Activated T-helper 1 cell treated with anti-CD3 and anti-CD28 coated beads, Interleukin-12 subunit alpha, Interleukin-12 subunit beta, Interleukin-2, Interleukin-4 antibody, amounts not matched to agents 30 ng/mL and 10 ng/mL and 1 ng/mL, durations not matched to agents 14 hours and 24 hours and 36 hours (primary cell): ENCODE measurements at regions not wholly inside any gene's neighbourhood (a gene's known extent, or its start where the extent isn't known, plus 50 kb on each side); places are given as distances from the start of the nearest gene placed in this dataset.
A peak's percentile ranks its signal among the peaks of the same experiment; 100 is the strongest.

Experiments used
- DNase-seq: peaks from one replicate; pipeline ENCODE4 v3.0.0; 2021; ENCODE audit warnings: low spot score
- H3K27ac Mint-ChIP-seq: one replicate; pipeline ENCODE4 v1.8.0; 2021; ENCODE audit warnings: mild to moderate bottlenecking, mixed read lengths
- H3K27me3 Mint-ChIP-seq: one replicate; pipeline ENCODE4 v1.8.0; 2022; ENCODE audit warnings: mild to moderate bottlenecking, moderate library complexity, mixed read lengths; ENCODE audit not compliant: insufficient read depth
- H3K36me3 Mint-ChIP-seq: one replicate; pipeline ENCODE4 v1.8.0; 2021; ENCODE audit warnings: low read depth, mixed read lengths
- H3K4me1 Mint-ChIP-seq: one replicate; pipeline ENCODE4 v1.8.0; 2021; ENCODE audit warnings: low read depth, mixed read lengths
- H3K4me3 Mint-ChIP-seq: one replicate; pipeline ENCODE4 v1.8.0; 2021; ENCODE audit warnings: mild to moderate bottlenecking, moderate library complexity, mixed read lengths
- H3K9me3 Mint-ChIP-seq: one replicate; pipeline ENCODE4 v1.8.0; 2021; ENCODE audit warnings: mixed read lengths
- intact Hi-C: fragments of 100-400 bp; cut with micrococcal nuclease; formaldehyde crosslinking; loops from one replicate; pipeline ENCODE4 v1.15.1; 2024

DNA sequence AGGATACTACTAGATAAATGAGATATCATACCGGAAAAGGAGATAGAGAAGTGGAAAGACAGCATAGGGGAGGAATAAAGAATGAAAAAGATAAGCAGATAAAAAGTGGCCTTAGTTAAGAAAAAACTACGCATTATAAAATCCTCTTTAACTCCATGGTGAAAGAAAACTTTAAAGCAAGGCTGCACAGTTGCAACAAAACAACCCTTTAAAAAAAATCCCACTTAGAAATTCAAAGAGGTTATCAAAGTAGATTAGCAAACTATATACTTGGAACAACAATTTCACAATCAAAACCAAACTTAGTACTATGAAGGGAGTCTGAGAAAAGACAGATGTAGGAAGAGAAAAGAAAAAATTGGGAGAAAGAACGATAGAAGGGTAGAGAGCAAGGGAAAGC, 133.4 kb upstream of the OSR1 start:
- Mint-ChIP-seq H3K9me3 (no peaks in the 10 kb centered on the region), H3K27ac (no peak overlapping the region), H3K27me3 (peaks cover 14% of the 10 kb centered on the region), H3K36me3 (no peaks in the 10 kb centered on the region), H3K4me3 (no peak overlapping the region), H3K4me1 (peaks cover 8% of the 10 kb centered on the region)
- DNase-seq: no peak
- intact Hi-C loops: no loop called here

DNA sequence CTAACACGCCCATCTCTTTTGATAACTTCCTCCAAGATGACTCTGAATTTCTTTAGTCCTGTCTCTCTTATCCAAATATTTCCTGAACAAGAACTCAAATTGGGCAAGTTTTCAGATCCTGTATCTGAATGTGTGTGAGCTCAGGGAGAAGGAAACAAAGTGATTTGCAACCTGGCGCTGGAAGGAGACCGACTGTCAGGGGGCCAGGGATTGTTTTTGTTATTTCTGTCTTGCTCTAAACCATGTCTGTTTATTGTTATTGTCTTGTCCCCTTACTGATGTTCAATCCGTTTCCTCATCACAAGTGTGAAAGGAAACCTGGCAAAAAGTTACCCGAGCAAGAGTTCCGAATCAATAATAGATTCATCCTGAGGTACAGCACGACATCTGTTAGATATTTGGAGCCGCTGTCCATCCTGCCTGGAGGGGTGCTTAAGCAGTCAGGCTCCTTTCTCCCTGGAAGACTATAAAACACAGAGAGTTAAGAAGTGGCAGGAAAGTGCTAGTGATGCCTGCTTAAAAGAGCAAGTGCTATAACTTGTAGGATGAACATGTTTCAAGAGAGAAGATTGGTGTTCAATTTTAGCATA, 132.5 kb upstream of the OSR1 start:
- intact Hi-C loops: no loop called here
- Mint-ChIP-seq H3K4me3 (no peak overlapping the region), H3K36me3 (no peaks in the 10 kb centered on the region), H3K27ac (no peak overlapping the region), H3K27me3 (peaks cover 14% of the 10 kb centered on the region), H3K4me1 (peaks cover 8% of the 10 kb centered on the region), H3K9me3 (no peaks in the 10 kb centered on the region)
- no peak for DNase-seq

DNA sequence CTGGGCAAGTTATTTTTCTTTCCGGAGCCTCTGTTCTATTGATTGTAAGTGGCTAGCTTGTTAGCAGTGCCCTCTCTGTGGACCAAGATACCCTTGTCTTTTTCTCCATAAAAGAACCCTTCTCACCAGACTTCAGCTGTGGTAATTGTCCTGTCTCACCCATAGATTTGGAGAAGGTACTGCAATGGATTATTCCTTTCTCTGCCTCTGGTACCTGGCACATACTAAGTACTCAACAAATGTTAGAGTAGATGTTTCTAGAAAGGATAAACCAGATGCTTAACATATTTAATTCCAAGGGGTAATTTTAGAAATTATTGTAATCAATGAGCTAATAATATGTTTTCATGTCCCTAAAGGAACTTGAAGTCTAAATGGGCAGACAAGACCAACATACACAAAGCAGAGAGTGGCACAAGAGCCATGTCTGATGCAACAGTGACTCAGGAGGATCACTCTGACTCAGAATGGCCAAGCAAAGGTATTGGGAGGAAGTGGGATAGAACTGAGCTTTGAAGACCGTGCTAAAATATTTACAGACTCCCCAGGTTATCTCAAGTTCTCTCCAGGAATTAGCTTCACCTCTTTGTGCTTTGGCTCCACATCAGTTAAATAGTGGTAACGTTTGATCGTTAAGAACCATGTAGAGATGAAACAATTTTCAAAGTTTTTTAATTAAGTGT, 129.7 kb upstream of the OSR1 start:
- DNase-seq: no peak
- peaks cover 14% of the 10 kb centered on the region for H3K27me3 Mint-ChIP-seq
- no peaks in the 10 kb centered on the region for H3K9me3 Mint-ChIP-seq
- no peaks in the 10 kb centered on the region for H3K36me3 Mint-ChIP-seq
- no peak overlapping the region for H3K4me3 Mint-ChIP-seq
- H3K27ac Mint-ChIP-seq: no peak overlapping the region
- intact Hi-C loops: no loop called here
- peaks cover 8% of the 10 kb centered on the region for H3K4me1 Mint-ChIP-seq

DNA sequence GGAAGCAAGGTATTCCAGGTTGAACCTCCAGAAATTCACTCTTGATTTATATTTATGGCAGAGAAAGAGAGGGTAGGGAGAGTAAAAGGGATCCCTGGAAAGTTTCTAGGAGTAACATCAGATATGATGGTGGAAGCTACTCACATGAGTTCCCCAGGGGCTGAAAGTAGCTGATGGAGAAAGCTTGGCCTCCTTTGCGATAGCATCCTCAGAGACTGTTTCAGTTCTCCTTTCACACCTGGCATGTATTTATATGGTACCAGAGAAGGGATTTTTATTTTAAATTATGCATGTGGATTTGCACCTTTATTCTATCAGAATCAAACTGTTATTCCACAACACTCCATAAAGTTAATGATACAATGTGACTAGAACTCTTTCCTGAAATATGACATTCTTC, 126.3 kb upstream of the OSR1 start:
- Mint-ChIP-seq H3K27me3 (peaks cover 2% of the 10 kb centered on the region), H3K4me3 (no peak overlapping the region), H3K27ac (no peak overlapping the region), H3K4me1 (peaks cover 8% of the 10 kb centered on the region), H3K9me3 (no peaks in the 10 kb centered on the region), H3K36me3 (no peaks in the 10 kb centered on the region)
- DNase-seq: no peak
- intact Hi-C loops: no loop called here

DNA sequence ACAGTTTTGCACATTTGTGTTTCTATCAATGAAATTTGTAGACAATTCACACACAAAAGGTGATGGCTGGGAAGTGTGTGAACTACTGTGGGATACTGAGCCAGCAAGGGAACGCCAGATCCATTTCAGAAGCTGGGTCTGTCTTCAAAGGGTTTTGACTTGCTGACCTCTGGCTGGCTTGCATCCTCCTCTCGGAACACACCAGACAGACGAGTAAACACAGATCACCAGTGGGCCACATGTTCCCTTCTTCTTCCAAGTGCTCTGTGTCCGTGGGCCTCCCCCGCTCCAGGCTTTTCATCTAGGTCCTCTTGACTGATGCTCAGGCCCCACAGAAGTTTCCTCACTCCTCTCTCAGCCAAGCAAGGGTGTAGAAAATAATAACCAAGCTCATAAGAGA, 122.2 kb upstream of the OSR1 start:
- Mint-ChIP-seq H3K4me3 (no peak overlapping the region), H3K27ac (no peak overlapping the region), H3K4me1 (no peaks in the 10 kb centered on the region), H3K9me3 (no peaks in the 10 kb centered on the region), H3K27me3 (peaks cover 2% of the 10 kb centered on the region), H3K36me3 (no peaks in the 10 kb centered on the region)
- intact Hi-C loops: no loop called here
- no peak for DNase-seq

DNA sequence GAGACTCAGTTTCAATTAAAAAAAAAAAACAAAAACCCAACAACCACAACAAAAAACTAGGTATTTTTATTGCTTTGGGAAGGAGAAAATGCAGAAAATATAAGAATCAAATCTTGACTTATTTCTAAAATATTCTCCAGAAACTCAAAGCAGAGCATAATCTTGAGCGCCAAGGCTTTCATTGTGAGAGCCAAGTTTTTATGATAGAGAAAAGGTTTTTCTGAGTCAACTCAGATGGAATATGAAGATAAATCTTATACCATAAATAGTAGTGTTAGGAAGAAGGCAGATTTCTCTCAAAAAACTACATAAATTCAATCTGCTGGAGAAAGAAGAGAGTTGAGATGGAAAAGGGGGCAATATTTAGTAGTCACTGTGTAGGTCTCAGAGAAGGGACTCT, 121.2 kb upstream of the OSR1 start:
- no peak for DNase-seq
- Mint-ChIP-seq H3K27ac (no peak overlapping the region), H3K4me3 (no peak overlapping the region), H3K4me1 (no peaks in the 10 kb centered on the region), H3K27me3 (peaks cover 2% of the 10 kb centered on the region), H3K36me3 (no peaks in the 10 kb centered on the region), H3K9me3 (no peaks in the 10 kb centered on the region)
- intact Hi-C loops: no loop called here

DNA sequence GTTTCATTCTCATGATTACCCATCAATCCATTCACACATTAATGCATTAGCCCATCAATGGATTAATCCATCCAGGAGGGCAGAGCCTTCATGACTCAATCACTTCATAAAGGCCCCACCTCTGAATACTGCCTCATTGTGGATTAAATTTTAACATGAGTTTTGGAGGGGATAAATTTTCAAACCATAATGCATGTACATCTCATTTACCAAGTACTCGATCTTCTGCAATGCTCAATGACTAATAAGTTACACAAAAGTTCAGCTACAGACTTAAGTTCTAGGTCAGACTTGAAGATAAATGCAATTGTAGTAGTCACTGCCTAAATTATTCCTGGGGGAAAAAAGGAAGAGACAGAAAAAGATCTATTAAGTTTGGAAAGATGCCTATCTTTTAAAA, 120.0 kb upstream of the OSR1 start:
- H3K4me1 Mint-ChIP-seq: peaks cover 11% of the 10 kb centered on the region
- H3K36me3 Mint-ChIP-seq: no peaks in the 10 kb centered on the region
- intact Hi-C loops: no loop called here
- no peak for DNase-seq
- H3K27ac Mint-ChIP-seq: no peak overlapping the region
- no peaks in the 10 kb centered on the region for H3K9me3 Mint-ChIP-seq
- H3K4me3 Mint-ChIP-seq: no peak overlapping the region
- peaks cover 7% of the 10 kb centered on the region for H3K27me3 Mint-ChIP-seq

DNA sequence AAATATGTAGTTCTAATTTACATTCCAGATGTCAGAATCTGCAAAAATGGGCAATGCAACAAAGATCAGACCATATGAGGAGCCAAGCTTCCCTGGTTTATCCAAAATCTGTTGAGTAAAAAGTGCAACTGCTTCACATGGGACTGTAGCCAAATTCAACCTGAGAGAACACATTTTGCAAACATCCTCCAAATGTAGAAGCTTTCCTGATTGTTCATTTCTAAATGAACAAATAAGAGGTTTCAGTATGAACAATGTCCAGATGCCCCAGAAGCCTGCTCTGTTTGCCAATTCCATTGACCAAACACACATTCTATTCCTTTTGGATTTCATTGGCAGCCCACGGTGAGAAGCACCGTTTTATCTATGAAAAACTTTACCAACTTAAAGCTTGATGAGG, 117.9 kb upstream of the OSR1 start:
- Mint-ChIP-seq H3K4me1 (peaks cover 13% of the 10 kb centered on the region), H3K27me3 (peaks cover 18% of the 10 kb centered on the region), H3K9me3 (no peaks in the 10 kb centered on the region), H3K36me3 (no peaks in the 10 kb centered on the region), H3K4me3 (no peak overlapping the region), H3K27ac (no peak overlapping the region)
- intact Hi-C loops: no loop called here
- DNase-seq: no peak

DNA sequence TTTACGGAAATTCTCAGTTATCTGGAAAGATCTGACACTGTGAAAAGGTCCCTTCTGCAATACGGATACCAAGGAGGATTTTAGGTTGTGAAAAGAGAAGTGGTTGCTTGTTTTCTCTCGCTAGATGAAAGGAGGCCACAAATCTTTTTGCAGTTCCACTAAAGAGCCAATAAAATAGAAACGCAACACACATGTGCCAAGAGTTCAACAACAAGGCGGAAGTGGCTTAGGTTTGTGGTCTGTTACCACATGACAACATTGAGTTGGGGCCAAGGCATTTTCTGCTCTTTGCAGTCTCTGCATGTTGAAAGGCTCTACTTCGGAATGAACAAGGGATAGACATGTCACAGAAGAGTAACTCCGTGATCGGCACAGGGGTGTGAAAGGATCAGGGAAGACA, 115.7 kb upstream of the OSR1 start:
- Mint-ChIP-seq H3K27me3 (peaks cover 18% of the 10 kb centered on the region), H3K27ac (no peak overlapping the region), H3K36me3 (no peaks in the 10 kb centered on the region), H3K9me3 (no peaks in the 10 kb centered on the region), H3K4me3 (no peak overlapping the region), H3K4me1 (peaks cover 13% of the 10 kb centered on the region)
- peak; percentile 61 for DNase-seq
- intact Hi-C loops: no loop called here

DNA sequence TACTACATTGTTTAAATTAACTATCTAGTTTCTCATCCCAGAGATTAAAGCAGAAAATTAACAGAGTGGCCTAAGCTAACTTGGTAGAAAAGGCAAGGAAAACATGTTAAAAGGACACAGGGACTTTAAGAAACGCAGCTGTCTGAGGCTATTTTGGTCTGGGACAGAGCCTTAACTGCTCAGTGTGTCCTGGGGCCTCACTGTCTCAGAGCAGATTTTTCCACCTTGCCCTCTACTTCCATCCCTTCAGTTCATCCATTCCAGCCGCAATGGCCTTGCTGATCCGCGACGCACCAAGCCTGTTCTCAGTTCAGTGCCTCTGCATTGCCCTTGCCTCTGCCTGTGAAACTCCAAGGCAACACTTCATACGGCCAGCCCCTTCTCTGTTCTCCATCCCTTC, 114.9 kb upstream of the OSR1 start:
- Mint-ChIP-seq H3K27ac (no peak overlapping the region), H3K4me1 (peaks cover 13% of the 10 kb centered on the region), H3K4me3 (no peak overlapping the region), H3K27me3 (peaks cover 18% of the 10 kb centered on the region), H3K36me3 (no peaks in the 10 kb centered on the region), H3K9me3 (peaks cover 2% of the 10 kb centered on the region)
- intact Hi-C loops: no loop called here
- DNase-seq: no peak

DNA sequence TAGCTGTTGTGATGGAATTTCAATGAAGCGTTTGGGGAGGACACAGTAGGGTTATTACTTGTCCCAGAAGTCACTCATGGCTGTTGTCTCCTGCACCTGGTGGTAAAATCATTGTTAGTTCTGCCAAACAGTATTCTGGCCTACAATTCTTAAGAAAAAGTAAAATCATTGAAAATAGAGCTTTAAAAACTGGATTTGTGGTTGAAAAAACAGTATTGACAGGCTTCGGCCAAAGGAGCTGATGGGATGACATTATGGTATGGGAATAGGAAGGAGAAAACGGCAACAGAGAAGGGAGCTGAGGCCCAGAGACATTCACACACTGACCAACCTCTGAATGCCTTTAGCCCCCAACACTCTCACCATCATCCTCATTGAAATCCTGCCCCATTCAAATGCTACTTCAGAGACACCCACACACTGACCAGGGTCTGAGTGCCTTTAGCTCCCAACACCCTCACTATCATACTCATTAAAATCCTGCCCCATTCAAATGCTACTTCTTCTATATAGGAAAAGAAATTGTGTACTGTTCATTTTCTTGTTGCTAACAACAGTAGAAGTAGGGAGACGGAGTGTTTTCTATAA, 114.1 kb upstream of the OSR1 start:
- Mint-ChIP-seq H3K36me3 (no peaks in the 10 kb centered on the region), H3K4me1 (peaks cover 13% of the 10 kb centered on the region), H3K27me3 (peaks cover 18% of the 10 kb centered on the region), H3K9me3 (peaks cover 2% of the 10 kb centered on the region), H3K27ac (no peak overlapping the region), H3K4me3 (no peak overlapping the region)
- no peak for DNase-seq
- intact Hi-C loops: no loop called here

DNA sequence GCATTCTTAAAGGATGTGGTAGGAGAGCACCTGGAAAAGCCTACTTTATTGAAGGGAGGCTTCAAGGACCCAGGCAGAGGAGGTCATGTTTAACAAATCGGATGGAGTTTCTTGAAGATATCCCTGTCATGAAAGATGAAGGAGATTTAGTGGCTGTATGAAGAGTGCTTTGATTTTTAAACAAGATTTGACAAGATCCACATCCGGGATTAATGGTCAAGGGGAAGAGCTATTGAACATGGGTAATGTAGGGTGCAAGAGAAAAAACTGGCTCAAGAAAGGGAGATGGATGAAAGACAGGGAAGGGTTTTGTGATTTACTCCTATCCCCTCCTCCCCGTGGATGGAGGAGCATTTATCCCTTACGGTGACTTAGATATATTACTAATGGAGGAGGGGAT, 113.1 kb upstream of the OSR1 start:
- DNase-seq: no peak
- H3K4me3 Mint-ChIP-seq: no peak overlapping the region
- no peak overlapping the region for H3K27ac Mint-ChIP-seq
- peaks cover 20% of the 10 kb centered on the region for H3K27me3 Mint-ChIP-seq
- H3K9me3 Mint-ChIP-seq: peaks cover 6% of the 10 kb centered on the region
- intact Hi-C loops: no loop called here
- no peaks in the 10 kb centered on the region for H3K36me3 Mint-ChIP-seq
- peaks cover 13% of the 10 kb centered on the region for H3K4me1 Mint-ChIP-seq

DNA sequence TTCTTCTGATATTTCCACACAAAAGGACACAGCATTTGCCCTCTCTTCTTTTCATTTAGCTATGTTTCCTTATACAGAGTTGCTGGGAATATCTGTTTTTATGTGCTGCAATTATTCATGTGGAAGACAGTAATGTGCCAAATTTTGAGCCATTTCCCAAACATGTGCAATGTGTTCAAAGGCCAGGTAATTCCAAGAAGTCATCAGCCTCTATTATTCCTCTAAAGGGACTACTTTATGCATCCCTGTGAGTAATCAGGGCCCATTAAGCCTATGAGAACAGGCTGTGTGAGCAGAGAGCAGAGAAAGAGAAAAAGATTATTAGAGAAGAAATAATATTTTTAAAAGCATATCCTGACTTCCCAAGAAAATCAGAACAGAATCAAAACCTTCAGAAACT, 107.6 kb upstream of the OSR1 start:
- Mint-ChIP-seq H3K9me3 (peaks cover 6% of the 10 kb centered on the region), H3K27me3 (peaks cover 4% of the 10 kb centered on the region), H3K36me3 (no peaks in the 10 kb centered on the region), H3K27ac (no peak overlapping the region), H3K4me3 (no peak overlapping the region), H3K4me1 (no peaks in the 10 kb centered on the region)
- intact Hi-C loops: no loop called here
- DNase-seq: no peak
